ENCODE measurements at regions not wholly inside any gene's neighbourhood (a gene's known extent, or its start where the extent isn't known, plus 50 kb on each side); places are given as distances from the start of the nearest gene placed in this dataset.

GRCh38 chr9:3575821-3576220, 50.0 kb upstream of the RFX3 start:
- H3K36me3 ChIP-seq (ENCODE audit: insufficient read depth, low read length): no peaks in the 10 kb centered on the region
- H3K27ac ChIP-seq (ENCODE audit: low read length): no peak overlapping the region
- no peaks in the 10 kb centered on the region for H3K4me1 ChIP-seq (ENCODE audit: insufficient read depth, low read length)
- no peak for TF ChIP-seq EZH2 (IDR thresholded peaks at IDR 0.05; ENCODE audit: borderline replicate concordance, low read depth, low read length, severe bottlenecking)
- TF ChIP-seq CTCF (IDR thresholded peaks at IDR 0.05; ENCODE audit: borderline replicate concordance, extremely low read depth, low read length, poor library complexity, severe bottlenecking): no peak
- H4K20me1 ChIP-seq (ENCODE audit: insufficient read depth, low read length): no peaks in the 10 kb centered on the region
- H3K27me3 ChIP-seq (ENCODE audit: insufficient read depth, low read length, poor library complexity): no peaks in the 10 kb centered on the region
- H3K4me3 ChIP-seq (ENCODE audit: low read depth in 1 of 2, low read length in 2 of 2): no peak overlapping the region
- no peak overlapping the region for H2AFZ ChIP-seq (ENCODE audit: low read depth, low read length)
- no peak overlapping the region for H3K4me2 ChIP-seq (ENCODE audit: insufficient read depth, low read length)
- H3K9ac ChIP-seq (ENCODE audit: low read depth, low read length): no peak overlapping the region
- no peaks in the 10 kb centered on the region for H3K79me2 ChIP-seq (ENCODE audit: insufficient read depth, low read length)
- no peak for DNase-seq
- H3K9me3 ChIP-seq (ENCODE audit: insufficient read depth, low read length, severe bottlenecking): no peaks in the 10 kb centered on the region
- no peak for ATAC-seq (ENCODE audit: insufficient read depth, low read depth)
